IMR-90 (cell line): ENCODE measurements at regions not wholly inside any gene's neighbourhood (a gene's known extent, or its start where the extent isn't known, plus 50 kb on each side); places are given as distances from the start of the nearest gene placed in this dataset.

Source experiments
- ATAC-seq: fragments of 200-7000 bp; cut with Tn5 transposase; 2 replicates; pipeline ENCODE4 v1.9.1; 2020; ENCODE audit warnings: low read depth, mild to moderate bottlenecking, moderate library complexity
- BruUV-seq: library from RNA; stranded (reverse); fragments of 400-500 nt; replicated peaks from 2 replicates; lab custom pipeline; 2021; lab: Mats Ljungman, UMichigan
- CTCF ChIA-PET: fragments of 300-600 bp; formaldehyde crosslinking; extraction: SDS; loops from one replicate; lab custom pipeline; 2021; ENCODE audit warnings: antibody characterized with exemption; lab: Yijun Ruan, JAX
- POLR2A ChIA-PET: fragments of 300-600 bp; sonication (Branson Sonifier 250); formaldehyde crosslinking; loops from one replicate; lab custom pipeline; 2022; ENCODE audit warnings: antibody characterized with exemption; ENCODE audit not compliant: unreplicated experiment; lab: Charles Lee
- DNase-seq: peaks from one replicate; pipeline ENCODE4 v3.0.0; 2013
- H2AFZ ChIP-seq: replicated peaks from 2 replicates; pipeline ENCODE3; 2013; ENCODE audit warnings: low read length, mild to moderate bottlenecking; ENCODE audit not compliant: poor library complexity
- H2AK5ac ChIP-seq: 2 replicates; pipeline ENCODE4 v1.6.1; 2013; ENCODE audit warnings: low read depth, low read length, inconsistent platforms
- H2AK9ac ChIP-seq: replicated peaks from 2 replicates; pipeline ENCODE3; 2013; ENCODE audit warnings: mild to moderate bottlenecking, low read depth, low read length, moderate library complexity; ENCODE audit not compliant: poor library complexity
- H2BK120ac ChIP-seq: 2 replicates; pipeline ENCODE4 v1.6.1; 2013; ENCODE audit warnings: low read depth, low read length, inconsistent platforms
- H2BK15ac ChIP-seq: 3 replicates; pipeline ENCODE4 v1.6.1; 2013; ENCODE audit warnings: low read depth, low read length, inconsistent platforms
- H2BK20ac ChIP-seq: 2 replicates; pipeline ENCODE4 v1.6.1; 2013; ENCODE audit warnings: low read depth, mild to moderate bottlenecking, inconsistent platforms, low read length, moderate library complexity
- H2BK5ac ChIP-seq: 2 replicates; pipeline ENCODE4 v1.6.1; 2013; ENCODE audit warnings: mild to moderate bottlenecking, low read depth, low read length, inconsistent platforms; ENCODE audit not compliant: poor library complexity, severe bottlenecking
- H3K14ac ChIP-seq: replicated peaks from 2 replicates; pipeline ENCODE4 v1.6.1; 2013; ENCODE audit warnings: low read depth, low read length, inconsistent platforms
- H3K18ac ChIP-seq: 2 replicates; pipeline ENCODE4 v1.6.1; 2013; ENCODE audit warnings: low read depth, low read length, control low read depth
- H3K23ac ChIP-seq: 2 replicates; pipeline ENCODE4 v1.6.1; 2013; ENCODE audit warnings: low read depth, low read length, inconsistent platforms
- H3K27ac ChIP-seq: 2 replicates; pipeline ENCODE4 v1.5.1; 2013; ENCODE audit warnings: mild to moderate bottlenecking, control low read depth, low read length; ENCODE audit not compliant: insufficient read depth
- H3K27me3 ChIP-seq: 2 replicates; pipeline ENCODE4 v1.6.1; 2013; ENCODE audit warnings: low read length; ENCODE audit not compliant: control insufficient read depth, insufficient read depth
- H3K36me3 ChIP-seq: 2 replicates; pipeline ENCODE4 v1.6.1; 2013; ENCODE audit warnings: low read length, mixed read lengths; ENCODE audit not compliant: control insufficient read depth, insufficient read depth
- H3K4ac ChIP-seq: 2 replicates; pipeline ENCODE4 v1.6.1; 2013; ENCODE audit warnings: low read depth, low read length, inconsistent platforms
- H3K4me1 ChIP-seq: 2 replicates; pipeline ENCODE4 v1.6.1; 2013; ENCODE audit warnings: low read length, mixed read lengths; ENCODE audit not compliant: control insufficient read depth, insufficient read depth
- H3K4me2 ChIP-seq: 2 replicates; pipeline ENCODE4 v1.6.1; 2013; ENCODE audit warnings: low read depth, mild to moderate bottlenecking, control low read depth, low read length, moderate library complexity
- H3K4me3 ChIP-seq: 2 replicates; pipeline ENCODE4 v1.5.1; 2013; ENCODE audit warnings: low read depth, mild to moderate bottlenecking, control low read depth, low read length, moderate library complexity; ENCODE audit not compliant: insufficient read depth
- H3K56ac ChIP-seq: 2 replicates; pipeline ENCODE4 v1.6.1; 2013; ENCODE audit warnings: low read length, inconsistent platforms; ENCODE audit not compliant: insufficient read depth; ENCODE audit errors: extremely low read depth
- H3K79me1 ChIP-seq, 2 experiments: 2 replicates each; pipeline ENCODE4 v1.6.1; 2013; ENCODE audit warnings: low read length in 2 of 2, inconsistent platforms in 1 of 2, low read depth in 1 of 2
- H3K9ac ChIP-seq: 2 replicates; pipeline ENCODE4 v1.6.1; 2013; ENCODE audit warnings: low read depth, low read length, control low read depth
- H3K9me1 ChIP-seq: 2 replicates; pipeline ENCODE4 v1.6.1; 2013; ENCODE audit warnings: low read length, inconsistent platforms; ENCODE audit not compliant: insufficient read depth
- H3K9me3 ChIP-seq: 2 replicates; pipeline ENCODE4 v1.6.1; 2013; ENCODE audit warnings: low read length; ENCODE audit not compliant: control insufficient read depth, insufficient read depth
- H4K20me1 ChIP-seq: 2 replicates; pipeline ENCODE4 v1.6.1; 2013; ENCODE audit warnings: low read length, inconsistent platforms; ENCODE audit not compliant: insufficient read depth
- H4K5ac ChIP-seq: 2 replicates; pipeline ENCODE4 v1.6.1; 2013; ENCODE audit warnings: mild to moderate bottlenecking, low read depth, low read length, control low read depth
- H4K8ac ChIP-seq, 2 experiments: 2 replicates each; pipeline ENCODE4 v1.6.1; 2013; ENCODE audit warnings: low read depth in 2 of 2, low read length in 2 of 2, control low read depth in 1 of 2, inconsistent platforms in 1 of 2
- H4K91ac ChIP-seq: 2 replicates; pipeline ENCODE4 v1.6.1; 2013; ENCODE audit warnings: low read depth, low read length, inconsistent platforms; ENCODE audit not compliant: insufficient read depth
- CEBPB ChIP-seq: IDR thresholded peaks from 2 replicates; pipeline ENCODE4 v1.6.1; 2012; ENCODE audit warnings: low read depth, low read length, improper control_type of control experiment
- NFE2L2 ChIP-seq: fragments of 150-350 bp; IDR thresholded peaks from 2 replicates; pipeline ENCODE4 v1.6.1; 2016; ENCODE audit warnings: low read depth, mild to moderate bottlenecking, low read length
- WGBS, 2 experiments: methylation state at CpG; one replicate each; pipeline versions ENCODE4 v1.1.5 to v1.1.7; 2013; ENCODE audit warnings: missing lambda C conversion rate in 2 of 2; ENCODE audit not compliant: insufficient read length in 1 of 2; ENCODE audit errors: extremely low coverage in 2 of 2; 5-methylcytosine and 5-hydroxymethylcytosine counted together
- dilution Hi-C: fragments of 300-500 bp; cut with HindIII; formaldehyde crosslinking; loops from one replicate; pipeline ENCODE4 v1.14.3; 2018; ENCODE audit warnings: low sequenced_read_pairs; ENCODE audit not compliant: unreplicated experiment
- in situ Hi-C: fragments of 300-500 bp; cut with MboI; formaldehyde crosslinking; loops from 3 replicates; pipeline ENCODE4 v1.14.3; 2019; ENCODE audit warnings: low sequenced_read_pairs, inconsistent platforms, mixed read lengths
- intact Hi-C: fragments of 100-400 bp; cut with micrococcal nuclease; formaldehyde crosslinking; loops from 2 replicates; pipeline ENCODE4 v1.10.0; 2022

DNA sequence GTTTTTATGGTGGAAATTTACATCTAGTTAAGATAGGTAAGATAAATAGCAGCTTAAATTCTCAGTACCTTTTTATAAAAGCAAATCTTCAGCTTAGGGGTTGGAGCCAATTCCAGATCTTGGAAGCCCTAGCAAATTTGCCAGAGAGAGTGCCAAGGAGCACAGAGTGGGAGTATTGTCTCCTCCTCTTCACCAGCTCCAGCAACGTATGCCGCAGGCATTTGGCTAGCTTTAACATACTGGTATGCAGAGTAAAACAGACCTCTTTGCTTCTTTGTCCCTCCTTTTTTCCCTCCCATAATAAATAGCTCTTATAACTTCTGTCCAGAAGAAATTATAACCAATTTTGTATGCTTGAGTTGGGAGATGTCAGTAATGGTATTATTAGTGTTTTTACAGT is 140.4 kb downstream of the DIPK2A start:
- no peak overlapping the region for H2AK5ac ChIP-seq
- TF ChIP-seq NFE2L2 (no peak), CEBPB (no peak)
- ChIA-PET POLR2A (no interaction called here), CTCF (no interaction called here)
- no peaks in the 10 kb centered on the region for H4K20me1 ChIP-seq
- H2AFZ ChIP-seq: no peak overlapping the region
- no peak overlapping the region for H2AK9ac ChIP-seq
- no peak overlapping the region for H2BK5ac ChIP-seq
- no peaks in the 10 kb centered on the region for H3K36me3 ChIP-seq
- H2BK20ac ChIP-seq: no peak overlapping the region
- ATAC-seq (no peak), DNase-seq (no peak)
- H4K8ac ChIP-seq: no peak overlapping the region
- H4K91ac ChIP-seq: no peak overlapping the region
- no peak overlapping the region for H3K4ac ChIP-seq
- in situ Hi-C loops: no loop called here
- WGBS, 2 experiments: no CpG with 5 or more reads among the region's 2 CpGs
- H2BK120ac ChIP-seq: no peak overlapping the region
- H3K4me1 ChIP-seq: no peaks in the 10 kb centered on the region
- no peak overlapping the region for H3K56ac ChIP-seq
- H3K9me3 ChIP-seq: no peaks in the 10 kb centered on the region
- H3K27ac ChIP-seq: no peak overlapping the region
- H3K4me2 ChIP-seq: no peak overlapping the region
- H3K4me3 ChIP-seq: no peak overlapping the region
- H2BK15ac ChIP-seq: no peak overlapping the region
- no peaks in the 10 kb centered on the region for H3K9me1 ChIP-seq
- dilution Hi-C loops: no loop called here
- intact Hi-C loops: no loop called here
- H3K27me3 ChIP-seq: no peaks in the 10 kb centered on the region
- H3K18ac ChIP-seq: no peak overlapping the region
- no peak overlapping the region for H3K9ac ChIP-seq
- H4K5ac ChIP-seq: no peak overlapping the region
- no peak overlapping the region for H3K23ac ChIP-seq
- BruUV-seq: no TSS peak
- no peaks in the 10 kb centered on the region for H3K79me1 ChIP-seq
- H3K14ac ChIP-seq: no peak overlapping the region
